Loucy (cell line): ENCODE measurements at regions not wholly inside any gene's neighbourhood (a gene's known extent, or its start where the extent isn't known, plus 50 kb on each side); places are given as distances from the start of the nearest gene placed in this dataset.

Experiments
- H2AFZ ChIP-seq: fragments of 200-600 bp; sonication (generic); 2 replicates; pipeline ENCODE4 v1.6.0; 2016; ENCODE audit warnings: antibody characterized with exemption, mild to moderate bottlenecking, low read length, moderate library complexity
- H3F3A ChIP-seq: fragments of 200-600 bp; 2 replicates; pipeline ENCODE4 v1.6.0; 2016; ENCODE audit warnings: antibody characterized with exemption, low read depth, mild to moderate bottlenecking
- H3K27me3 ChIP-seq: fragments of 200-600 bp; sonication (generic); 2 replicates; pipeline ENCODE4 v1.6.1; 2014; ENCODE audit warnings: low read length, mild to moderate bottlenecking; ENCODE audit not compliant: insufficient read depth, poor library complexity, severe bottlenecking
- H3K36me3 ChIP-seq: fragments of 200-600 bp; sonication (generic); 2 replicates; pipeline ENCODE4 v1.6.1; 2016; ENCODE audit warnings: low read length; ENCODE audit not compliant: insufficient read depth
- H3K4me1 ChIP-seq: fragments of 200-600 bp; sonication (generic); 2 replicates; pipeline ENCODE4 v1.5.1; 2014; ENCODE audit warnings: low read length, mild to moderate bottlenecking; ENCODE audit not compliant: insufficient read depth, poor library complexity, severe bottlenecking
- H3K4me2 ChIP-seq: fragments of 200-600 bp; sonication (generic); 2 replicates; pipeline ENCODE4 v1.6.0; 2014; ENCODE audit warnings: antibody characterized with exemption, low read length, low read depth, mild to moderate bottlenecking; ENCODE audit not compliant: poor library complexity, severe bottlenecking
- H3K4me3 ChIP-seq: fragments of 200-600 bp; sonication (generic); 2 replicates; pipeline ENCODE4 v1.5.1; 2014; ENCODE audit warnings: low read length, mild to moderate bottlenecking, mixed read lengths; ENCODE audit not compliant: poor library complexity, severe bottlenecking
- H3K79me2 ChIP-seq: fragments of 200-600 bp; sonication (generic); 2 replicates; pipeline ENCODE4 v1.6.1; 2014; ENCODE audit warnings: low read length; ENCODE audit not compliant: insufficient read depth
- H3K9ac ChIP-seq: fragments of 200-600 bp; sonication (generic); 2 replicates; pipeline ENCODE4 v1.6.0; 2014; ENCODE audit warnings: mild to moderate bottlenecking, low read depth, low read length, moderate library complexity; ENCODE audit not compliant: poor library complexity, severe bottlenecking
- H3K9me2 ChIP-seq: fragments of 200-600 bp; sonication (generic); replicated peaks from 2 replicates; pipeline ENCODE4 v1.6.1; 2016; ENCODE audit warnings: low read depth, low read length, mixed read lengths
- H3K9me3 ChIP-seq: fragments of 200-600 bp; sonication (generic); 2 replicates; pipeline ENCODE4 v1.6.1; 2014; ENCODE audit warnings: mild to moderate bottlenecking, antibody characterized with exemption, low read length, low read depth; ENCODE audit not compliant: insufficient read depth
- H4K20me1 ChIP-seq: fragments of 200-600 bp; sonication (generic); 2 replicates; pipeline ENCODE4 v1.6.0; 2014; ENCODE audit warnings: antibody characterized with exemption, low read length, mild to moderate bottlenecking; ENCODE audit not compliant: insufficient read depth, poor library complexity, severe bottlenecking
- CTCF ChIP-seq: fragments of 200-600 bp; sonication (generic); conservative IDR thresholded peaks from 2 replicates; pipeline ENCODE4 v1.5.1; 2014; ENCODE audit warnings: mild to moderate bottlenecking, antibody characterized with exemption, low read length
- EZH2phosphoT487 ChIP-seq: fragments of 200-600 bp; IDR thresholded peaks from 2 replicates; pipeline ENCODE4 v1.6.1; 2018; ENCODE audit warnings: antibody characterized with exemption, mild to moderate bottlenecking, moderate library complexity, borderline replicate concordance

GRCh38 chr16:64455275-64455674 is 666.6 kb downstream of the CDH11 start:
- H3K4me1 ChIP-seq, result no peaks in the 10 kb centered on the region
- H3K4me2 ChIP-seq, result no peak overlapping the region
- no peak for TF ChIP-seq EZH2phosphoT487
- TF ChIP-seq CTCF, result no peak
- no peaks in the 10 kb centered on the region for H3K27me3 ChIP-seq
- H3K9me3 ChIP-seq, result no peaks in the 10 kb centered on the region
- no peaks in the 10 kb centered on the region for H3K9me2 ChIP-seq
- no peaks in the 10 kb centered on the region for H4K20me1 ChIP-seq
- no peaks in the 10 kb centered on the region for H3K79me2 ChIP-seq
- H2AFZ ChIP-seq, result no peak overlapping the region
- H3F3A ChIP-seq, result no peaks in the 10 kb centered on the region
- H3K4me3 ChIP-seq, result no peak overlapping the region
- no peaks in the 10 kb centered on the region for H3K36me3 ChIP-seq
- no peak overlapping the region for H3K9ac ChIP-seq

GRCh38 chr16:64453646-64454045 is 668.2 kb downstream of the CDH11 start:
- no peak overlapping the region for H2AFZ ChIP-seq
- no peaks in the 10 kb centered on the region for H4K20me1 ChIP-seq
- H3K4me2 ChIP-seq, result no peak overlapping the region
- TF ChIP-seq CTCF (no peak), EZH2phosphoT487 (no peak)
- H3K9ac ChIP-seq, result no peak overlapping the region
- H3K79me2 ChIP-seq, result no peaks in the 10 kb centered on the region
- no peaks in the 10 kb centered on the region for H3F3A ChIP-seq
- no peaks in the 10 kb centered on the region for H3K36me3 ChIP-seq
- no peak overlapping the region for H3K4me3 ChIP-seq
- no peaks in the 10 kb centered on the region for H3K9me2 ChIP-seq
- no peaks in the 10 kb centered on the region for H3K9me3 ChIP-seq
- no peaks in the 10 kb centered on the region for H3K27me3 ChIP-seq
- H3K4me1 ChIP-seq, result no peaks in the 10 kb centered on the region

GRCh38 chr16:64452446-64452845 is 669.4 kb downstream of the CDH11 start:
- no peaks in the 10 kb centered on the region for H3K79me2 ChIP-seq
- H3K27me3 ChIP-seq, result no peaks in the 10 kb centered on the region
- TF ChIP-seq CTCF (no peak), EZH2phosphoT487 (no peak)
- H3K4me3 ChIP-seq, result no peak overlapping the region
- H3K9me3 ChIP-seq, result no peaks in the 10 kb centered on the region
- no peaks in the 10 kb centered on the region for H3K4me1 ChIP-seq
- H3K36me3 ChIP-seq, result no peaks in the 10 kb centered on the region
- no peaks in the 10 kb centered on the region for H3K9me2 ChIP-seq
- no peaks in the 10 kb centered on the region for H4K20me1 ChIP-seq
- H2AFZ ChIP-seq, result no peak overlapping the region
- no peaks in the 10 kb centered on the region for H3F3A ChIP-seq
- H3K4me2 ChIP-seq, result no peak overlapping the region
- no peak overlapping the region for H3K9ac ChIP-seq
